ENCODE measurements at regions not wholly inside any gene's neighbourhood (a gene's known extent, or its start where the extent isn't known, plus 50 kb on each side); places are given as distances from the start of the nearest gene placed in this dataset.

DNA sequence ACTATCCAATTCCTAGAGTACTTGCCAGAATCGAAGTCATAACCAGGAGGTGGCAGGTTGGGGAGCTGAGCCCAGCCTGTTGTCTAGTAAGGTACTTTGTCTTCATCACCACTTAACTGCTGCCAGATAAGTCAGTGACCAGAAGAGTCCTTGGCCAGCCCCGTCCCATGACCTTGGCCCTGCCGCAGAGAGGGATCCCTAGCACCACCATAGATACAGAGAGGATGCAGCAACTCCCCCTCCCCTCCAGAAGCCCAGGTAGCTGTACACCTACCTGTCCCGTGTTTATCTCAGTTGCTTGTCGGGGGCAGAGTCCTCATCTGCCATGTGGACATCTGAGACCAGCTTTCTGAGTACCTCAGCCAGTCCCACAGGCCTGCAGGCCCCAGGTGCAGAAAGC is 153.6 kb upstream of the TP63 start:
- no peak for ATAC-seq
- CTCF ChIA-PET: no interaction called here
- POLR2A ChIA-PET: no interaction called here

More for the DNA sequence above, 153.6 kb upstream of the TP63 start:
- Mint-ChIP-seq H3K4me1 (no peaks in the 10 kb centered on the region), H3K27me3 (ENCODE audit: low read depth) (no peaks in the 10 kb centered on the region), H3K27ac (no peak overlapping the region), H3K4me3 (no peak overlapping the region), H3K9me3 (no peaks in the 10 kb centered on the region), H3K36me3 (no peaks in the 10 kb centered on the region)
- DNase-seq (ENCODE audit: low spot score): no peak
- TF ChIP-seq, protein P1, sequence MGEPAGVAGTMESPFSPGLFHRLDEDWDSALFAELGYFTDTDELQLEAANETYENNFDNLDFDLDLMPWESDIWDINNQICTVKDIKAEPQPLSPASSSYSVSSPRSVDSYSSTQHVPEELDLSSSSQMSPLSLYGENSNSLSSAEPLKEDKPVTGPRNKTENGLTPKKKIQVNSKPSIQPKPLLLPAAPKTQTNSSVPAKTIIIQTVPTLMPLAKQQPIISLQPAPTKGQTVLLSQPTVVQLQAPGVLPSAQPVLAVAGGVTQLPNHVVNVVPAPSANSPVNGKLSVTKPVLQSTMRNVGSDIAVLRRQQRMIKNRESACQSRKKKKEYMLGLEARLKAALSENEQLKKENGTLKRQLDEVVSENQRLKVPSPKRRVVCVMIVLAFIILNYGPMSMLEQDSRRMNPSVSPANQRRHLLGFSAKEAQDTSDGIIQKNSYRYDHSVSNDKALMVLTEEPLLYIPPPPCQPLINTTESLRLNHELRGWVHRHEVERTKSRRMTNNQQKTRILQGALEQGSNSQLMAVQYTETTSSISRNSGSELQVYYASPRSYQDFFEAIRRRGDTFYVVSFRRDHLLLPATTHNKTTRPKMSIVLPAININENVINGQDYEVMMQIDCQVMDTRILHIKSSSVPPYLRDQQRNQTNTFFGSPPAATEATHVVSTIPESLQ (CRISPR knock-in tag; IDR thresholded peaks at IDR 0.05): no peak
- TF ChIP-seq, protein P2, sequence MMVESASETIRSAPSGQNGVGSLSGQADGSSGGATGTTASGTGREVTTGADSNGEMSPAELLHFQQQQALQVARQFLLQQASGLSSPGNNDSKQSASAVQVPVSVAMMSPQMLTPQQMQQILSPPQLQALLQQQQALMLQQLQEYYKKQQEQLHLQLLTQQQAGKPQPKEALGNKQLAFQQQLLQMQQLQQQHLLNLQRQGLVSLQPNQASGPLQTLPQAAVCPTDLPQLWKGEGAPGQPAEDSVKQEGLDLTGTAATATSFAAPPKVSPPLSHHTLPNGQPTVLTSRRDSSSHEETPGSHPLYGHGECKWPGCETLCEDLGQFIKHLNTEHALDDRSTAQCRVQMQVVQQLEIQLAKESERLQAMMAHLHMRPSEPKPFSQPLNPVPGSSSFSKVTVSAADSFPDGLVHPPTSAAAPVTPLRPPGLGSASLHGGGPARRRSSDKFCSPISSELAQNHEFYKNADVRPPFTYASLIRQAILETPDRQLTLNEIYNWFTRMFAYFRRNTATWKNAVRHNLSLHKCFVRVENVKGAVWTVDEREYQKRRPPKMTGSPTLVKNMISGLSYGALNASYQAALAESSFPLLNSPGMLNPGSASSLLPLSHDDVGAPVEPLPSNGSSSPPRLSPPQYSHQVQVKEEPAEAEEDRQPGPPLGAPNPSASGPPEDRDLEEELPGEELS (CRISPR knock-in tag; IDR thresholded peaks at IDR 0.05): no peak
- TF ChIP-seq ARID4B (CRISPR knock-in tag; IDR thresholded peaks at IDR 0.05; ENCODE audit: borderline replicate concordance): no peak
- TF ChIP-seq IRF1 (CRISPR knock-in tag; IDR thresholded peaks at IDR 0.05): no peak
- no peak for TF ChIP-seq ZBTB43 (CRISPR knock-in tag; IDR thresholded peaks at IDR 0.05)
- TF ChIP-seq, protein P3, sequence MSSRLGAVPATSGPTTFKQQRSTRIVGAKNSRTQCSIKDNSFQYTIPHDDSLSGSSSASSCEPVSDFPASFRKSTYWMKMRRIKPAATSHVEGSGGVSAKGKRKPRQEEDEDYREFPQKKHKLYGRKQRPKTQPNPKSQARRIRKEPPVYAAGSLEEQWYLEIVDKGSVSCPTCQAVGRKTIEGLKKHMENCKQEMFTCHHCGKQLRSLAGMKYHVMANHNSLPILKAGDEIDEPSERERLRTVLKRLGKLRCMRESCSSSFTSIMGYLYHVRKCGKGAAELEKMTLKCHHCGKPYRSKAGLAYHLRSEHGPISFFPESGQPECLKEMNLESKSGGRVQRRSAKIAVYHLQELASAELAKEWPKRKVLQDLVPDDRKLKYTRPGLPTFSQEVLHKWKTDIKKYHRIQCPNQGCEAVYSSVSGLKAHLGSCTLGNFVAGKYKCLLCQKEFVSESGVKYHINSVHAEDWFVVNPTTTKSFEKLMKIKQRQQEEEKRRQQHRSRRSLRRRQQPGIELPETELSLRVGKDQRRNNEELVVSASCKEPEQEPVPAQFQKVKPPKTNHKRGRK (CRISPR knock-in tag; IDR thresholded peaks at IDR 0.05; ENCODE audit: borderline replicate concordance): no peak
- no peak for TF ChIP-seq TEAD4 (CRISPR knock-in tag; IDR thresholded peaks at IDR 0.05)
- no peak for TF ChIP-seq FOXJ3 (CRISPR knock-in tag; IDR thresholded peaks at IDR 0.05; ENCODE audit: borderline replicate concordance)
- no peak for TF ChIP-seq SP1 (CRISPR knock-in tag; conservative IDR thresholded peaks at IDR 0.05)
- TF ChIP-seq, protein P4, sequence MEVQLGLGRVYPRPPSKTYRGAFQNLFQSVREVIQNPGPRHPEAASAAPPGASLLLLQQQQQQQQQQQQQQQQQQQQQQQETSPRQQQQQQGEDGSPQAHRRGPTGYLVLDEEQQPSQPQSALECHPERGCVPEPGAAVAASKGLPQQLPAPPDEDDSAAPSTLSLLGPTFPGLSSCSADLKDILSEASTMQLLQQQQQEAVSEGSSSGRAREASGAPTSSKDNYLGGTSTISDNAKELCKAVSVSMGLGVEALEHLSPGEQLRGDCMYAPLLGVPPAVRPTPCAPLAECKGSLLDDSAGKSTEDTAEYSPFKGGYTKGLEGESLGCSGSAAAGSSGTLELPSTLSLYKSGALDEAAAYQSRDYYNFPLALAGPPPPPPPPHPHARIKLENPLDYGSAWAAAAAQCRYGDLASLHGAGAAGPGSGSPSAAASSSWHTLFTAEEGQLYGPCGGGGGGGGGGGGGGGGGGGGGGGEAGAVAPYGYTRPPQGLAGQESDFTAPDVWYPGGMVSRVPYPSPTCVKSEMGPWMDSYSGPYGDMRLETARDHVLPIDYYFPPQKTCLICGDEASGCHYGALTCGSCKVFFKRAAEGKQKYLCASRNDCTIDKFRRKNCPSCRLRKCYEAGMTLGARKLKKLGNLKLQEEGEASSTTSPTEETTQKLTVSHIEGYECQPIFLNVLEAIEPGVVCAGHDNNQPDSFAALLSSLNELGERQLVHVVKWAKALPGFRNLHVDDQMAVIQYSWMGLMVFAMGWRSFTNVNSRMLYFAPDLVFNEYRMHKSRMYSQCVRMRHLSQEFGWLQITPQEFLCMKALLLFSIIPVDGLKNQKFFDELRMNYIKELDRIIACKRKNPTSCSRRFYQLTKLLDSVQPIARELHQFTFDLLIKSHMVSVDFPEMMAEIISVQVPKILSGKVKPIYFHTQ (CRISPR knock-in tag; IDR thresholded peaks at IDR 0.05): no peak
- TF ChIP-seq TEAD1 (CRISPR knock-in tag; IDR thresholded peaks at IDR 0.05): no peak
- TF ChIP-seq ESRRA (CRISPR knock-in tag; IDR thresholded peaks at IDR 0.05; ENCODE audit: borderline replicate concordance): no peak
- TF ChIP-seq GRHL2 (CRISPR knock-in tag; IDR thresholded peaks at IDR 0.05; ENCODE audit: insufficient replicate concordance, severe bottlenecking): no peak
- no peak for TF ChIP-seq USF1 (CRISPR knock-in tag; IDR thresholded peaks at IDR 0.05)
- TF ChIP-seq PRRX2 (CRISPR knock-in tag; IDR thresholded peaks at IDR 0.05): no peak
- no peak for TF ChIP-seq ZNF317 (CRISPR knock-in tag; IDR thresholded peaks at IDR 0.05; ENCODE audit: borderline replicate concordance, low read depth)
- TF ChIP-seq SOX15 (CRISPR knock-in tag; IDR thresholded peaks at IDR 0.05): no peak
- TF ChIP-seq GABPB1 (CRISPR knock-in tag; IDR thresholded peaks at IDR 0.05): no peak

Data from WTC11 (cell line).